Activated CD8-positive, alpha-beta memory T cell treated with anti-CD3 and anti-CD28 coated beads, Interleukin-2, amount 10 ng/mL, durations not matched to agents 7 days and 5 days (primary cell): ENCODE measurements at regions not wholly inside any gene's neighbourhood (a gene's known extent, or its start where the extent isn't known, plus 50 kb on each side); places are given as distances from the start of the nearest gene placed in this dataset.
"Not testable (repeated sequence)": the region's sequence is repeated elsewhere in the genome, so short reads cannot be mapped to it uniquely, and the experiment has no call there.

ENCODE experiments used
- ATAC-seq: fragments of 150-1000 bp; cut with Tn5 transposase; one replicate; pipeline ENCODE4 v1.10.0; 2021; ENCODE audit warnings: moderate library complexity
- CTCF ChIA-PET: fragments of 350-600 bp; sonication (Branson Sonifier 250); formaldehyde crosslinking; loops from one replicate; lab custom pipeline; 2021; ENCODE audit warnings: antibody characterized with exemption; lab: Charles Lee
- DNase-seq: peaks from one replicate; pipeline ENCODE4 v3.0.0-alpha.2; 2020
- H3K27ac Mint-ChIP-seq: one replicate; pipeline ENCODE4 v1.8.0; 2021; ENCODE audit warnings: mild to moderate bottlenecking, mixed read lengths
- H3K27me3 Mint-ChIP-seq: one replicate; pipeline ENCODE4 v1.8.0; 2021; ENCODE audit warnings: mixed read lengths
- H3K36me3 Mint-ChIP-seq: one replicate; pipeline ENCODE4 v1.8.0; 2021; ENCODE audit warnings: mild to moderate bottlenecking, mixed read lengths
- H3K4me1 Mint-ChIP-seq: one replicate; pipeline ENCODE4 v1.8.0; 2021; ENCODE audit warnings: mixed read lengths
- H3K4me3 Mint-ChIP-seq: one replicate; pipeline ENCODE4 v1.8.0; 2021; ENCODE audit warnings: mild to moderate bottlenecking, moderate library complexity, mixed read lengths
- H3K9me3 Mint-ChIP-seq: one replicate; pipeline ENCODE4 v1.8.0; 2022; ENCODE audit warnings: low read depth, mixed read lengths

DNA sequence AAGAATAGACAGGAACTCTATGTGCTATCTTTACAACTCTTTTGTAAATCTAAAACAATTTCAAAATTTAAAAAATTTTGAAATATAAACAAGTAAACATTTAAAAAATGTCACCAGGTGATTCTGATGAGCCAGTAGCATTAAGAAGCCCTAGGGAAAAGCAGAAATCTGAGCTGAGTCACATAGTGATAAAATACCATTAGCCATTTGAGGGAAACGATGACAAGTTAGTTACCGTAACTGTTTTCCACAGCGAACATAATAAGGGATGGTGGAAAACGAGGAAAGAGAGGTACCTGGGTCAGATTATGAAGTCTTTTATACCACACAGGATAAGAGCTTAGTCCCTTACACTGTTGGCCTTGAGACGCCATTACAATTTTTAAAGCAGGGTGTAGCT, 55.5 kb downstream of the PRR15 start:
- Mint-ChIP-seq H3K27me3 (peaks cover 19% of the 10 kb centered on the region), H3K9me3 (no peaks in the 10 kb centered on the region), H3K4me1 (no peaks in the 10 kb centered on the region), H3K36me3 (no peaks in the 10 kb centered on the region), H3K4me3 (no peak overlapping the region), H3K27ac (no peak overlapping the region)
- no peak for ATAC-seq
- CTCF ChIA-PET, result no interaction called here
- DNase-seq, result no peak

DNA sequence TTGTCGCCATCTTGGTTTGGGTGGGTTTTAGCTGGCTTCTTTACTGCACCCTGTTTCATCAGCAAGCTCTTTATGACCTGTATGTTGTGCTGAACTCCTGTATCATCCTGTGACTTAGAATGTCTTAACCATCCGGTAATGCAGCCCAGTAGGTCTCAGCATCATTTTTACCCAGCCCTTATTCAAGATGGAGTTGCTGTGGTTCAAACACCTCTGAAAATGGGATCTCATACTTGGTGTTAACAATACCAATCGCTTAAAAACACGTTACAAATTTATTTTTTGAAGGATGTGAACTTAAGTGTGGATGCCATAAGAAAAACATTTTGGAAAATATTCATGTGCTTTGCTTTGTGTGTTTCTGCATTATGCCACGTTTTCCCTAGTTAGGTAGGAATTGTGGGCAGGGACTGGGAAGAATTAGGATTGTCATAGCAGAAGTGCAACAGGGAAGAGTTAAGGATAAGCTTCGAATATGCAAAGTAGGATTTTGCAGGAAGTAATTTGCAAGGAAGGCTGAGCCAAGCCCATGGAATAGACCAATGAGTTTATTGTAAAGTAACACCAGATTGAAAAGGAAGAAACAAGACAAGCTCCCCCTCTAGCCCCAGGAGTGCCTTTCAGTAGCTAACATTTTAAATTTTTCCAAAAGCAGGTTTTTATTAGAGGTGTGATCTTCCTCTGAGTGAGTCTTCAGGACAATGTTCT, 56.4 kb downstream of the PRR15 start:
- H3K4me3 Mint-ChIP-seq, result no peak overlapping the region
- ATAC-seq (no peak), DNase-seq (no peak)
- no peaks in the 10 kb centered on the region for H3K4me1 Mint-ChIP-seq
- H3K27me3 Mint-ChIP-seq, result peaks cover 25% of the 10 kb centered on the region
- H3K27ac Mint-ChIP-seq, result no peak overlapping the region
- no peaks in the 10 kb centered on the region for H3K9me3 Mint-ChIP-seq
- CTCF ChIA-PET, result no interaction called here
- H3K36me3 Mint-ChIP-seq, result no peaks in the 10 kb centered on the region

GRCh38 chr7:29620556-29620930, 56.9 kb downstream of the PRR15 start:
- no peaks in the 10 kb centered on the region for H3K9me3 Mint-ChIP-seq
- no peak for ATAC-seq
- no peaks in the 10 kb centered on the region for H3K36me3 Mint-ChIP-seq
- H3K4me3 Mint-ChIP-seq, result no peak overlapping the region
- peaks cover 30% of the 10 kb centered on the region for H3K27me3 Mint-ChIP-seq
- no peak for DNase-seq
- CTCF ChIA-PET, result no interaction called here
- no peaks in the 10 kb centered on the region for H3K4me1 Mint-ChIP-seq
- H3K27ac Mint-ChIP-seq, result no peak overlapping the region

DNA sequence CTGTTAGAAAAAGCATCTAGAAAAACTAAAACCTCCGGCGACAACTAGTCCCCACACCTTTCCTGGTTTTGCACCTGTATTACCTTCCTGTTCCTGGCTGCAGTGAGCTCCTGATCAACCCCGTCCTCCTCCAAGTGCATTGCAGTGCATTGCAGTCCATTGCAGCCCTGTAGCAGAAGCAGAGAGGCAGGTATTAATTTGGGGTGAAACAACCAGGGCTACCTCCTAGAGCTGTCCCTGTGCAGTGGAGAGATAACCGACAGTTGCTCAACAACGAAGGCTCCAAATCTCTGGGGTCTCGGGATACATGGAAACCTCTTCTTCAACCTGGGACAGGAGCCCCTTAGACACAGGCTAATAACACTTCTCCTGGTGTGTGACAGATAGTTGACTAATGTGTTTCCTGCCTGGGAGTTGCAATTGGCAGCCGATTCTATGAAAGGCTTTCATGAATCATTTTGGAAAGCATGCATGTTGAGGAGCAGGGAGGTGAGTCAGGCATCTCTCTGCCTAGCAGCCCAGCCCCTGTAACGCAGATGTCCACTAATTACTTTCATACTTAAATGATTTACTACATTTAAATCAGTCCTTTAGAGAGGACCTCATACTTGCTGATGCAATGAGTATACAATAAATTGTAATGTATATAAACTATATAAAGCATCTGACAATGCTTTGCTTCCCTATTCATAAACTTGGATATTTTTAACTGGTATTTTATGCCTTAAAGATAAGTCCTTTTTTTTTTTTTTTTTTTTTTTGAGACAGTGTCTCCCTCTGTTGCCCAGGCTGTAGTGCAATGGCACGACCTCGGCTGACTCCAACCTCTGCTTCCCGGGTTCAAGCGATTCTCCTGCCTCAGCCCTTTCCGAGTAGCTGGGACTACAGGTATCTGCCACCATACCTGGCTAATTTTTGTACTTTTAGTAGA, 59.0 kb downstream of the PRR15 start:
- CTCF ChIA-PET, result no interaction called here
- Mint-ChIP-seq H3K36me3 (no peaks in the 10 kb centered on the region), H3K27me3 (peaks cover 32% of the 10 kb centered on the region), H3K4me1 (no peaks in the 10 kb centered on the region), H3K4me3 (no peak overlapping the region), H3K9me3 (no peaks in the 10 kb centered on the region), H3K27ac (no peak overlapping the region)
- ATAC-seq (no peak), DNase-seq (no peak)

- Mint-ChIP-seq H3K4me3 (no peak overlapping the region), H3K27me3 (peaks cover 32% of the 10 kb centered on the region), H3K27ac (no peak overlapping the region), H3K9me3 (no peaks in the 10 kb centered on the region), H3K4me1 (no peaks in the 10 kb centered on the region), H3K36me3 (no peaks in the 10 kb centered on the region)
- DNase-seq, result no peak
- ATAC-seq, result no peak
- CTCF ChIA-PET, result no interaction called here
Observed at GRCh38 chr7:29623973-29624372, 60.3 kb downstream of the PRR15 start.

GRCh38 chr7:29626730-29627129, 63.1 kb downstream of the PRR15 start:
- Mint-ChIP-seq H3K27me3 (peaks cover 28% of the 10 kb centered on the region), H3K4me1 (no peaks in the 10 kb centered on the region), H3K9me3 (no peaks in the 10 kb centered on the region), H3K27ac (no peak overlapping the region), H3K4me3 (no peak overlapping the region), H3K36me3 (no peaks in the 10 kb centered on the region)
- DNase-seq (no peak), ATAC-seq (no peak)
- CTCF ChIA-PET, result no interaction called here

GRCh38 chr7:29627631-29628030, 64.0 kb downstream of the PRR15 start:
- no peak for ATAC-seq
- H3K4me3 Mint-ChIP-seq, result no peak overlapping the region
- no peak for DNase-seq
- H3K36me3 Mint-ChIP-seq, result no peaks in the 10 kb centered on the region
- H3K27me3 Mint-ChIP-seq, result peaks cover 24% of the 10 kb centered on the region
- H3K4me1 Mint-ChIP-seq, result no peaks in the 10 kb centered on the region
- H3K9me3 Mint-ChIP-seq, result no peaks in the 10 kb centered on the region
- CTCF ChIA-PET, result no interaction called here
- no peak overlapping the region for H3K27ac Mint-ChIP-seq

DNA sequence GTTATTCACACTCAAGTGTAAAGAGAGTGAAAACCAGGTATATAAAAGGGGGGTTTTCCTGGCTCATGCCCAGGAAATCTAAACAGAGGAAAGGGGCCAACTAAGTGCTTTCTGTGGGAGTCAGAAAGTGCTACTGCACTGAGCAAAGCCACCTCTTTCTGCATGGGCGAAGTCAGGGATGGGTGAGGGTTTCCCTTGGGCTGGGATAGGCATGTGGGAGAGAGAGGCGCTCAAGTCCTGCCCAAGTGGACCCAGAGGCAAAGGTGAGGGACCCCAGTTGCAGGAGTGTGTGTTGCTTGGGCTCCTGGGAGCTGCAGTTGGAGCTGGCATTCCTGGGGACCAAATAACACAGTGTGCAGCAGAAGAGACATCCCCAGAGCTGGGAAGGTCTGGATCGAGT, 65.9 kb downstream of the PRR15 start:
- Mint-ChIP-seq H3K27ac (no peak overlapping the region), H3K4me1 (no peaks in the 10 kb centered on the region), H3K9me3 (no peaks in the 10 kb centered on the region), H3K36me3 (no peaks in the 10 kb centered on the region), H3K27me3 (peaks cover 17% of the 10 kb centered on the region), H3K4me3 (no peak overlapping the region)
- DNase-seq, result no peak
- ATAC-seq, result no peak
- CTCF ChIA-PET, result no interaction called here

GRCh38 chr7:29635067-29636008, 71.7 kb downstream of the PRR15 start:
- H3K4me3 Mint-ChIP-seq, DNase-seq, H3K9me3 Mint-ChIP-seq, H3K4me1 Mint-ChIP-seq, ATAC-seq, H3K36me3 Mint-ChIP-seq, H3K27me3 Mint-ChIP-seq, H3K27ac Mint-ChIP-seq: not testable (repeated sequence)
- CTCF ChIA-PET, result interaction anchor here (1.0 to 1.9 kb wide), 2 partner anchors 286 to 427 kb away, joined by 3 to 6 read pairs; no protein-coding TSS in a partner anchor

DNA sequence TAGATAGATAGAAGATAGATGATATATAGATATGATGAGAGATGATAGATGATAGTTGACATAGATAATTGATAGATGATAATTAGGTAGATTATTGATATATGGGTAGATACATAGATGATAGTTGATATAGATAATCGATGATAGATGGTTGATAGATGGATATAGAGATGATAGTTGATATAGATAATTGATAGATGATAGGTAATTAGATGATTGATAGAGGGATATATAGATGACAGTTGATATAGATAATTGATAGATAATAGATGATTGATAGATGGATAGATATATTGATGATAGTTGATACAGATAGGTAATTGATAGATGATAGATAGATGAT, 72.3 kb downstream of the PRR15 start:
- Mint-ChIP-seq H3K4me3 (no peak overlapping the region), H3K4me1 (peaks cover 2% of the 10 kb centered on the region), H3K36me3 (no peaks in the 10 kb centered on the region), H3K27me3 (no peaks in the 10 kb centered on the region), H3K9me3 (no peaks in the 10 kb centered on the region), H3K27ac (no peak overlapping the region)
- ATAC-seq, result no peak
- DNase-seq, result no peak
- CTCF ChIA-PET, result interaction anchor here (1.0 to 1.9 kb wide), 2 partner anchors 286 to 426 kb away, joined by 3 to 6 read pairs; no protein-coding TSS in a partner anchor

GRCh38 chr7:29637374-29637773, 73.7 kb downstream of the PRR15 start:
- CTCF ChIA-PET, result interaction anchor here (1.2 kb wide), 1 partner anchor 284 kb away, joined by 4 read pairs; no protein-coding TSS in a partner anchor
- Mint-ChIP-seq H3K9me3 (no peaks in the 10 kb centered on the region), H3K27me3 (peaks cover 6% of the 10 kb centered on the region), H3K36me3 (no peaks in the 10 kb centered on the region), H3K4me1 (peaks cover 2% of the 10 kb centered on the region), H3K27ac (no peak overlapping the region), H3K4me3 (no peak overlapping the region)
- no peak for DNase-seq
- ATAC-seq, result no peak

DNA sequence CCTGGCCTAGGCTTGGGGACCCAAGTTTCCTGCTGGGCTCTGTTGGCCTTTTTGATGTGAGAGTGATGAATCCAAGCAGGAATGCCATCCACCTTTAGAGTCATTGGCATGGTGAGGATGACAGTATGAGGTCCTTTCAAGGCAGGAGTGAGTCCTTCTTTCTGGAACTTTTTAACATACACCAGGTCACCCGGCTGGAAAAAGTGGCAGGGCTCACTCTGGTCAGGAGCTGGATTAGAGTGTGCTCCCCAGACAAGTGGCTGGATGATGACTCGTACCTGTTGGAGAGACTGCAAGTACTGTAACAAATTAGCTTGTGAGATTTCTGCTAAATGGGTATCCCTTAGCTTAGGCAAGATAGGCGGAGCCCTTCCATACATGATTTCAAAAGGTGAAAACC, 75.2 kb downstream of the PRR15 start:
- H3K4me1 Mint-ChIP-seq, H3K36me3 Mint-ChIP-seq, CTCF ChIA-PET, H3K4me3 Mint-ChIP-seq, H3K27me3 Mint-ChIP-seq, H3K27ac Mint-ChIP-seq, ATAC-seq, H3K9me3 Mint-ChIP-seq, DNase-seq: not testable (repeated sequence)

DNA sequence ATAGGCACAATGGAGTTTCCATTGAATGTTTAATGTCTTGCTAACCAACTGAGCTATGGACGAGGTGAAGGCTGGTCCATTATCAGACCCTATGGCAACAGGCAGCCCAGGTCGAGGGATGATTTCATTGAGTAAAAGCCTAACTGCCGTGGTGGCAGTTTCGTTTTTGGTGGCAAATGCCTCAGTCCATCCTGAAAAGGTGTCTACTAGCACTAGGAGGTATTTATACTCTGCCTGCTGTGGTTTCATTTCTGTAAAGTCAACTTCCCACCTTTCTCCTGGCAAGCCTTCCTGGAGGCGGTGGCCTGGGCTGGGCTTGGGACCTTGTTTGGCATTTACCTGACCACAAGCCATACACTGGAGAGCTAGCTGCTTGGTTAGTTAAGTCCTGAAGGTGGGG, 75.8 kb downstream of the PRR15 start:
- CTCF ChIA-PET, result no interaction called here
- H3K4me1 Mint-ChIP-seq, result peaks cover 2% of the 10 kb centered on the region
- ATAC-seq (no peak), DNase-seq (no peak)
- no peak overlapping the region for H3K27ac Mint-ChIP-seq
- no peak overlapping the region for H3K4me3 Mint-ChIP-seq
- peaks cover 6% of the 10 kb centered on the region for H3K27me3 Mint-ChIP-seq
- no peaks in the 10 kb centered on the region for H3K36me3 Mint-ChIP-seq
- no peaks in the 10 kb centered on the region for H3K9me3 Mint-ChIP-seq
